ENCODE measurements at regions not wholly inside any gene's neighbourhood (a gene's known extent, or its start where the extent isn't known, plus 50 kb on each side); places are given as distances from the start of the nearest gene placed in this dataset.

DNA sequence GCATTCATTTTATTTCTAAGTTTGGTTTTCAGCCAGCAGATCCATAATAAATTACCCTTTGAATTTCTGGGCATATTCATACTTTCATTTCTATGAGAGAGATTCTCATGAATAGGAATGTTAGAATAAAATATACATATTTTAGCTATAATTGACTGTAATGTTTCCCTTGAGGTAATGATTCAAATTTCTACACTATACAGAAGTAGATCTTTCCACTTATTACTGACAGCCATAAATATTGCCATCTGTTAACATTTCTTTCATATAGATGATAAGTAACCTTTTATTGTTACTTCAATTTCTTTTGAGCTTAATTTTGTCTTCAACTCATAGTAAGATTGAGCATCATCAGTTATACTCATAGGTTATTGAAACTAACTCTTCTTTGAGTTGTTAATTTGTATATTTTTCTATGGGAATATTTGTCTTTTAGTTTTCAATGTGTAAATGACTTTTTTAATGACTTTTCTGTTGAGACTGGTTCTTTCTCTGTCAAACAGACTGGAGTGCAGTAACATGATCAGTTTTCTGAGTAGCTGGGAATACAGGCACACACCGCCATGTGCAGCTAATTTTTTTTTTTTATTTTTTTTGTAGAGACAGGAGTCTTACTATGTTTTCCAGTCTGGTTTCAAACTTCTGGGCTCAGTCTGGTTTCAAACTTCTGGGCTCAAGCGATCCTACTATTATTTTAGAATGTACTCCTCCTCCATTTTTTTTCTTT is 991.6 kb downstream of the SLC6A15 start:
- no peak for DNase-seq
- no peak overlapping the region for H3K4me2 ChIP-seq (replicated peaks; ENCODE audit: extremely low read depth, low read length, poor library complexity, severe bottlenecking)
- H3K36me3 ChIP-seq (replicated peaks in 1 of 2; ENCODE audit: control insufficient read depth in 1 of 2, insufficient read depth in 2 of 2, low read length in 2 of 2): no peaks in the 10 kb centered on the region
- intact Hi-C loops (cut with micrococcal nuclease): no loop called here
- no peaks in the 10 kb centered on the region for H3K79me2 ChIP-seq (ENCODE audit: insufficient read depth, low read length)
- H4K20me1 ChIP-seq (ENCODE audit: insufficient read depth, low read length): no peaks in the 10 kb centered on the region
- Mint-ChIP-seq H3K9me3 (peaks cover 0 to 3% (median 0%) of the 10 kb centered on the region in 7 donors), H3K27ac (no peak overlapping the region), H3K36me3 (no peaks in the 10 kb centered on the region), H3K27me3 (ENCODE audit: low read depth in 3 of 3) (no peaks in the 10 kb centered on the region), H3K4me1 (no peaks in the 10 kb centered on the region), H3K4me3 (no peak overlapping the region)
- no CpG with 5 or more reads among the region's 2 CpGs for WGBS (ENCODE audit: insufficient coverage)
- H3K27me3 ChIP-seq (ENCODE audit: control insufficient read depth in 2 of 2, insufficient read depth in 2 of 2, low read length in 2 of 2): no peaks in the 10 kb centered on the region
- no peaks in the 10 kb centered on the region for H3K9me3 ChIP-seq (replicated peaks in 1 of 2; ENCODE audit: control insufficient read depth in 1 of 2, insufficient read depth in 1 of 2, low read length in 2 of 2)
- TF ChIP-seq, protein P1, sequence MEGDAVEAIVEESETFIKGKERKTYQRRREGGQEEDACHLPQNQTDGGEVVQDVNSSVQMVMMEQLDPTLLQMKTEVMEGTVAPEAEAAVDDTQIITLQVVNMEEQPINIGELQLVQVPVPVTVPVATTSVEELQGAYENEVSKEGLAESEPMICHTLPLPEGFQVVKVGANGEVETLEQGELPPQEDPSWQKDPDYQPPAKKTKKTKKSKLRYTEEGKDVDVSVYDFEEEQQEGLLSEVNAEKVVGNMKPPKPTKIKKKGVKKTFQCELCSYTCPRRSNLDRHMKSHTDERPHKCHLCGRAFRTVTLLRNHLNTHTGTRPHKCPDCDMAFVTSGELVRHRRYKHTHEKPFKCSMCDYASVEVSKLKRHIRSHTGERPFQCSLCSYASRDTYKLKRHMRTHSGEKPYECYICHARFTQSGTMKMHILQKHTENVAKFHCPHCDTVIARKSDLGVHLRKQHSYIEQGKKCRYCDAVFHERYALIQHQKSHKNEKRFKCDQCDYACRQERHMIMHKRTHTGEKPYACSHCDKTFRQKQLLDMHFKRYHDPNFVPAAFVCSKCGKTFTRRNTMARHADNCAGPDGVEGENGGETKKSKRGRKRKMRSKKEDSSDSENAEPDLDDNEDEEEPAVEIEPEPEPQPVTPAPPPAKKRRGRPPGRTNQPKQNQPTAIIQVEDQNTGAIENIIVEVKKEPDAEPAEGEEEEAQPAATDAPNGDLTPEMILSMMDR (IDR thresholded peaks at IDR 0.05): no peak
- H2AFZ ChIP-seq (ENCODE audit: insufficient read depth, low read depth, low read length, poor library complexity, severe bottlenecking): no peak overlapping the region
- H3K4me1 ChIP-seq (ENCODE audit: control insufficient read depth in 1 of 2, insufficient read depth in 2 of 2, low read length in 2 of 2): no peaks in the 10 kb centered on the region
- H3K4me3 ChIP-seq (replicated peaks in 1 of 3; ENCODE audit: low read depth in 2 of 3, low read length in 3 of 3): no peak overlapping the region
- no peak overlapping the region for H3K27ac ChIP-seq (ENCODE audit: low read depth in 1 of 2, low read length in 2 of 2)
- no peak overlapping the region for H3K9ac ChIP-seq (ENCODE audit: insufficient read depth, low read length, poor library complexity, severe bottlenecking)

DNA sequence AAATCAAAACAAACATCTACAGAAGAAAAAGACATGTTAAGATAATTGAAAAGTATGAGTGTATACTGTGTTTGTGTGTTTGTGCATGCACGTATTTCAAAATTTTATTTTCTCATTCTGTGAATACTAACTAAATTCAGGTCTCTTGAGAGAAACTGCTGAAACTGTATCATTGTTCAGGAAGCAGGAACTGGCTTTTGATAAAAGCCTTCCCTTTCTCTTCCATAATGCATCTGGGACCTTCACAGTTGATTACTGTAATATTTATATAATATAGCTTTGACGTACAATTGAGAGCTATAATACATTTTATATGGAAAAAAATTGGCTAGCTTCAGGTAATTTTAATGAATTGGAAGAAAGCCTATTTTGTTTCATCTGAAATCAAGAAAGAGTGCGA is 993.5 kb downstream of the SLC6A15 start:
- TF ChIP-seq, protein P1 (IDR thresholded peaks at IDR 0.05): no peak
- no peaks in the 10 kb centered on the region for H3K9me3 ChIP-seq (replicated peaks in 1 of 2; ENCODE audit: control insufficient read depth in 1 of 2, insufficient read depth in 1 of 2, low read length in 2 of 2)
- H3K4me2 ChIP-seq (replicated peaks; ENCODE audit: extremely low read depth, low read length, poor library complexity, severe bottlenecking): no peak overlapping the region
- no CpG with 5 or more reads among the region's 3 CpGs for WGBS (ENCODE audit: insufficient coverage)
- H3K79me2 ChIP-seq (ENCODE audit: insufficient read depth, low read length): no peaks in the 10 kb centered on the region
- no peaks in the 10 kb centered on the region for H3K27me3 ChIP-seq (ENCODE audit: control insufficient read depth in 2 of 2, insufficient read depth in 2 of 2, low read length in 2 of 2)
- Mint-ChIP-seq H3K27me3 (ENCODE audit: low read depth in 3 of 3) (no peaks in the 10 kb centered on the region), H3K36me3 (no peaks in the 10 kb centered on the region), H3K4me3 (no peak overlapping the region), H3K4me1 (no peaks in the 10 kb centered on the region), H3K27ac (no peak overlapping the region), H3K9me3 (peaks cover 0 to 3% (median 0%) of the 10 kb centered on the region in 7 donors)
- no peak for DNase-seq
- intact Hi-C loops (cut with micrococcal nuclease): no loop called here
- H3K9ac ChIP-seq (ENCODE audit: insufficient read depth, low read length, poor library complexity, severe bottlenecking): no peak overlapping the region
- H3K27ac ChIP-seq (ENCODE audit: low read depth in 1 of 2, low read length in 2 of 2): no peak overlapping the region
- H4K20me1 ChIP-seq (ENCODE audit: insufficient read depth, low read length): no peaks in the 10 kb centered on the region
- no peaks in the 10 kb centered on the region for H3K4me1 ChIP-seq (ENCODE audit: control insufficient read depth in 1 of 2, insufficient read depth in 2 of 2, low read length in 2 of 2)
- H3K36me3 ChIP-seq (replicated peaks in 1 of 2; ENCODE audit: control insufficient read depth in 1 of 2, insufficient read depth in 2 of 2, low read length in 2 of 2): no peaks in the 10 kb centered on the region
- no peak overlapping the region for H3K4me3 ChIP-seq (replicated peaks in 1 of 3; ENCODE audit: low read depth in 2 of 3, low read length in 3 of 3)
- H2AFZ ChIP-seq (ENCODE audit: insufficient read depth, low read depth, low read length, poor library complexity, severe bottlenecking): no peak overlapping the region

Measured in CD14-positive monocyte (primary cell).